GM10266 (cell line): ENCODE measurements at regions not wholly inside any gene's neighbourhood (a gene's known extent, or its start where the extent isn't known, plus 50 kb on each side); places are given as distances from the start of the nearest gene placed in this dataset.

ENCODE experiments used
- DNase-seq: peaks from one replicate; pipeline ENCODE4 v3.0.0; 2012; ENCODE audit errors: extremely low spot score
- TF ChIP-seq, protein P1 (sequence below): IDR thresholded peaks from 2 replicates; pipeline ENCODE4 v1.5.1; 2012; ENCODE audit warnings: mild to moderate bottlenecking, low read depth; ENCODE audit not compliant: control insufficient read depth, insufficient read depth; ENCODE audit errors: missing control alignments

DNA sequence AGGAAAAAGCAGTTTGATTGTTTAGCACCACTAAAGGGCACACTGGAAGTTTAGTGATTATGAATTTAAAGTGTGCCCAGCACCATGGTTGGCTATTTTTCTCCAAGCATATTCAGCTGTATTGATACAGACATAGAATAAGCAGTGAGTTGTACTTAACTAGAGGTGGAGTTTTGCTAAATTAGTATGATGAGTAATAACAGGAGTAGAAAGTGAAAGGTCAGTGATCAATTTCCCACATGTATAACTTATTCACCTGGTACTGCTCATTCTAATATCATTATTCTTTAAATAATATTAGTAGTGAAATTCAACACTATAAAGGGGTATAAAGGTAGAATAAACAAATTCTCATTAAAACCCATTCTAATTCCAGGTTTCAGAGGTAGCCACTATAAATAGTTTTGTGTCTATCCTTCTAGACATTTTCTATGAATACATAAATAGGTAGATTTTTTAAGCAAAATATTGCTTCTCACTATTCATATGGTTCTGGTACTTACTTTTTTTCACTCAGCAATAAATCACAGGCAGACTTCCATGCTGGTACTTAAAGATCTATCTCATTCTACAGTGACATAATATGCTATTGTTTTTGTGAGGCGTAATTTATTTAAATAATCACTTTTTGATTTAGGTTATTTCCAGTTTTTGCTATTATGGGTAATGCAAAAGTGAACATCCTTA lies 732.9 kb downstream of the VGLL3 start:
- DNase-seq, result no peak
- TF ChIP-seq, protein P1, sequence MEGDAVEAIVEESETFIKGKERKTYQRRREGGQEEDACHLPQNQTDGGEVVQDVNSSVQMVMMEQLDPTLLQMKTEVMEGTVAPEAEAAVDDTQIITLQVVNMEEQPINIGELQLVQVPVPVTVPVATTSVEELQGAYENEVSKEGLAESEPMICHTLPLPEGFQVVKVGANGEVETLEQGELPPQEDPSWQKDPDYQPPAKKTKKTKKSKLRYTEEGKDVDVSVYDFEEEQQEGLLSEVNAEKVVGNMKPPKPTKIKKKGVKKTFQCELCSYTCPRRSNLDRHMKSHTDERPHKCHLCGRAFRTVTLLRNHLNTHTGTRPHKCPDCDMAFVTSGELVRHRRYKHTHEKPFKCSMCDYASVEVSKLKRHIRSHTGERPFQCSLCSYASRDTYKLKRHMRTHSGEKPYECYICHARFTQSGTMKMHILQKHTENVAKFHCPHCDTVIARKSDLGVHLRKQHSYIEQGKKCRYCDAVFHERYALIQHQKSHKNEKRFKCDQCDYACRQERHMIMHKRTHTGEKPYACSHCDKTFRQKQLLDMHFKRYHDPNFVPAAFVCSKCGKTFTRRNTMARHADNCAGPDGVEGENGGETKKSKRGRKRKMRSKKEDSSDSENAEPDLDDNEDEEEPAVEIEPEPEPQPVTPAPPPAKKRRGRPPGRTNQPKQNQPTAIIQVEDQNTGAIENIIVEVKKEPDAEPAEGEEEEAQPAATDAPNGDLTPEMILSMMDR, result no peak

DNA sequence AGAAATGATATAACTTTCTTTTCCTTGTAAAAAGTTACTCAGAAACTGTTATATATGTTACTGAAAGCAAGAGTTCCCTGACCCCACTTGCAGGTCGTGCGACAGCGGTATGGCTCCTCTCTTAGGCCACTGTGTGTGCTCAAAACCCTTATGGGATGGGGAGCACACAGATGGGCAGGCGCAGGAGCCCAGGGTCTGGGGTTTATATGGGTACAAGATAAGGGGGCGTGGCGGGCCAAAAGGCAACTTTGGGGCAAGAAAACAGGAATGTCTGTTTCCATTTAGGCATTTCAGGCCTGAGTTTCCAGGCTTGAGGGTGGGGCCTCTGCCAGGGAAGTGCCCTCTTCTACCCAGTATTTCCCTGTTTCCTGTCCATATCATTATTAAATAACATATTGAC lies 736.5 kb downstream of the VGLL3 start:
- no peak for DNase-seq
- TF ChIP-seq, protein P1, result no peak

DNA sequence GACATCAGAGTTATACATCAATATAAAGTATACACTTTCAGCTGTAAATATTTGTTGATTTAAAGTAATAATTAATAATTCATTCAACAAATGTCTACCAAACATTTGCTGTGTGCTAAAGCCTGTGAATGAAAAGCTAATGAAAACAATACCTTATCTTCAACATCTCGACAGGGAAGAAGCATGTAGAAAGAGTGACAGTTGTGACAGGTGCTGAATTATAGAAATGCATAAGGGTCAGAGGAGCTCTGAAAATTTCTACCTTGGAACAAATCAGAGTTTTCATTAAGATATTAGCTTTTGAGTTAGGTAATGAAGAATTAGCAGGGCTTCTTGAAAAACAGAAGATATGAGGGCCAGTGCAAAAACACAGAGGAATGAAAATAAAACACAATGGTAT lies 739.2 kb downstream of the VGLL3 start:
- no peak for DNase-seq
- TF ChIP-seq, protein P1, result no peak

DNA sequence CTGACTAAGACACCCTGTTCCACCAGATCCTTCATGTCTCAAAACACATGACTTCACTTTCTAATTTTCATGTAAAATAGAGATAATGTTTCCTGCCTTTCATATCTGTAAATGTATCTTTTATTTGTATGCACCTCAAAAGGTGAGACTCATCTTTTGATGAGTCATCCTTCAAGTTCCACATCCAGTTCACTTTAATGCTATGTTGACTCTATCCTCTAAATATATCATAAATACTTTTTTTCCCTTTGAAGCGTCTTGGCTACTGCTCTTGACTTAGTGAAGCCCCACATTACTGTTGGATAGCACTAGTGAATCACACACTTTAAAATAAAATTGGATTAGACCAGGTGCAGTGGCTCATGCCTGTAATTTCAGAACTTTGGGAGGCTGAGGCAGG lies 741.1 kb downstream of the VGLL3 start:
- no peak for DNase-seq
- TF ChIP-seq, protein P1, result no peak

DNA sequence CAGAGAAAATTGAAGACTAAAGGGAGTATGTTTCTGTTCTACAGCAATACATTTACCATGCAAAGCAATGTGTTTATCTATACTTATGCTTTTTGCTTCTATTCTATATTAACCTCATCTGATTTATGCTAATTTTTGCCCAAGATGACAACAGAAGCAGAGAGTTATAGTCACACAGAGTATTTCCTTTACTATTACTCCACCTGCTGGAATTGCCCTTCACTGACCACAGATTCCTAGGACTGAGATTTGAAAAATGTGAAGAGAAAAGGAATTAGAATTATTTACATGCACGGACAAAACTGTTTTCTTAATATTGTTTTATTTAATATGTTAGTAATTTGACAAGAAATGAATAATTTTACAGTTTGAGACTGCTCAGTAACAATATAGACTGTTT lies 745.6 kb downstream of the VGLL3 start:
- no peak for DNase-seq
- TF ChIP-seq, protein P1, result no peak

DNA sequence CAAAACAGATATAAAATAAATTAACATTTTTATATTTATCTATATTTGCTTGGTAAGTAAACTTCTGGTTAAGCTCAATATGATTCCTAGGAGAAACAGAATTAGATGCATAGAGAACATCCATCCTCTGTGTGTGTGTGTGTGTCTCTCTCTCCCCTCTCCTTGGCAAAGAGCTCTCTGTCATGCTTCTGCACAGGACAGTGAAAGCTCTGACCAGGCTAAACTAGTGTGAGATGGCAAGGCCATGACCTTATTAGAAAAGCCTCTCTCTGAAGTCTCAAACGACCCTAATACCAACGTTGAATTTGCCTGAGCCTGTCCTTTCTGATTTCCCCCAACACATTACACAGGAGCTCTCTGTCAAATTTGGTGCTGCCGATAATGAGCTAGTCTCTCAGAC lies 746.0 kb downstream of the VGLL3 start:
- DNase-seq, result no peak
- TF ChIP-seq, protein P1, result no peak

DNA sequence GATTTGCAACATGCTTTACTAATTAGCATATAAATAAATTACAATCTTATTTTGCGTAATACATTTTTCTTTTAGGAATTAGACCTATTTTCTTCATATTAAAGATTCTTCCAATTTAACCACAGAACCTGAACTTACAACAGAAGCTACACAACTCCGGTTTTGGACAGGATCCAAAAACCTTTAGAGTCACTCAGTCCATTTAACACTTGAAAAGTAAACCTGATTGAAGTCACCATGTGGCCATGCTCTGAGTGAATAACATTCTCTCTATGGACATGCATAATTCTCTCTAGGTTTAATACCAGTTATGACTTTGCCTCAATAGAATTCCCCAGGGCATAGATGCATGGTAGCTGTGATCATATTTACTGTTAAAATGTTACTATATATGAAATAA lies 751.0 kb downstream of the VGLL3 start:
- no peak for DNase-seq
- TF ChIP-seq, protein P1, result no peak
